ENCODE measurements at regions not wholly inside any gene's neighbourhood (a gene's known extent, or its start where the extent isn't known, plus 50 kb on each side); places are given as distances from the start of the nearest gene placed in this dataset.
"Not testable (repeated sequence)": the region's sequence is repeated elsewhere in the genome, so short reads cannot be mapped to it uniquely, and the experiment has no call there.

GRCh38 chr21:21858502-21859334 lies 860.5 kb downstream of the NCAM2 start:
- DNase-seq, result no peak
- Histone ChIP-seq H3K27me3 (replicated peaks) (no peaks in the 10 kb centered on the region), H3K4me3 (ENCODE audit: low read depth, low read length) (no peak overlapping the region), H3K27ac (no peak overlapping the region), H3K36me3 (replicated peaks) (no peaks in the 10 kb centered on the region)
- TF ChIP-seq, protein P1, sequence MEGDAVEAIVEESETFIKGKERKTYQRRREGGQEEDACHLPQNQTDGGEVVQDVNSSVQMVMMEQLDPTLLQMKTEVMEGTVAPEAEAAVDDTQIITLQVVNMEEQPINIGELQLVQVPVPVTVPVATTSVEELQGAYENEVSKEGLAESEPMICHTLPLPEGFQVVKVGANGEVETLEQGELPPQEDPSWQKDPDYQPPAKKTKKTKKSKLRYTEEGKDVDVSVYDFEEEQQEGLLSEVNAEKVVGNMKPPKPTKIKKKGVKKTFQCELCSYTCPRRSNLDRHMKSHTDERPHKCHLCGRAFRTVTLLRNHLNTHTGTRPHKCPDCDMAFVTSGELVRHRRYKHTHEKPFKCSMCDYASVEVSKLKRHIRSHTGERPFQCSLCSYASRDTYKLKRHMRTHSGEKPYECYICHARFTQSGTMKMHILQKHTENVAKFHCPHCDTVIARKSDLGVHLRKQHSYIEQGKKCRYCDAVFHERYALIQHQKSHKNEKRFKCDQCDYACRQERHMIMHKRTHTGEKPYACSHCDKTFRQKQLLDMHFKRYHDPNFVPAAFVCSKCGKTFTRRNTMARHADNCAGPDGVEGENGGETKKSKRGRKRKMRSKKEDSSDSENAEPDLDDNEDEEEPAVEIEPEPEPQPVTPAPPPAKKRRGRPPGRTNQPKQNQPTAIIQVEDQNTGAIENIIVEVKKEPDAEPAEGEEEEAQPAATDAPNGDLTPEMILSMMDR (IDR thresholded peaks at IDR 0.05; ENCODE audit: low read depth, low read length, missing control alignments), result no peak
- in situ Hi-C loops (cut with HindIII; ENCODE audit: low pct_ligation_motif_present, low sequenced_read_pairs), result no loop called here

DNA sequence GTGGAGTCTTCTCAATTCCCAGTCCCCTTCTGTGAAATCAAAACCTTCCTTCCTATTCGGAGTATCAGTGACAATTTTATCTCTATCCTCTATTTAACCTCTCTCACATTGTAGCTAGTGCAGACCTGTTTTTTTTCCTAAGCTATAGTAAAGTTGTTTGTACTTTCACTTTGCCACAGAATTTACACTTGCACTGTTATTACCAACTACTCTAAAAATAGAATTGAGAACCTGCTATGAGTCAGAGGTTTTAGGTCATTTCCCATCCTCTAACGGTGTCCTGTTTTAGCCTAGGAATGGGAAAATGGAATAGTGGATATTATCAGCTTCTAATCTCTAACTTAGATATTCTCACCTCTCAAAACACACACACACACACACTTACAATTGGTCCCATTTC lies 862.7 kb downstream of the NCAM2 start:
- Histone ChIP-seq H3K36me3 (replicated peaks) (no peaks in the 10 kb centered on the region), H3K27ac (no peak overlapping the region), H3K4me3 (ENCODE audit: low read depth, low read length) (no peak overlapping the region), H3K27me3 (replicated peaks) (no peaks in the 10 kb centered on the region)
- no peak for DNase-seq
- TF ChIP-seq, protein P1 (IDR thresholded peaks at IDR 0.05; ENCODE audit: low read depth, low read length, missing control alignments), result no peak
- in situ Hi-C loops (cut with HindIII; ENCODE audit: low pct_ligation_motif_present, low sequenced_read_pairs), result no loop called here

DNA sequence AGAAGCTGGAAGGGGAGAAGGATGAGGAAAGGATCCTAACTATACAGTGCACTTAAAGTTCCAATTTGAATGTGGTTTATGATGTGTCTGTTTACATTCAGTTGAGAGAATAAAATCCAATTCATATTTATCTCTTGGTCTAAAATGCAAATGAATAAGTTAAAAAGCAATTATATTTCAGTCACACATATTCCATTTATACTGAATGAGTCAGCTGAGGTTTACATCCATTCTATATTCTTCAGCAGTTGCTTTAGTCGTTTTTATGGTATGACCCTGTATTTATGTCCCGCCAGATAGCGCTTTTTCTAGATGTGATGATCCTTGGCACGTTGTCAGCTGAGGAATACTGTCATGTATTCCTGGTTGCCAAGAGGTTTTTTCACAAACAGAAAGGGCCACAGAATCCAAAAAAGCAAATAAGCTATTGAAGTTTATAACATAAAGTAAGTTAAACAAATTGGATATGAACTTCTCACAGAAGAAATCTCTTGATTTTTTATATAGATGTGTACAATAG lies 866.2 kb downstream of the NCAM2 start:
- Histone ChIP-seq H3K4me3 (ENCODE audit: low read depth, low read length) (no peak overlapping the region), H3K27me3 (replicated peaks) (no peaks in the 10 kb centered on the region), H3K36me3 (replicated peaks) (no peaks in the 10 kb centered on the region), H3K27ac (no peak overlapping the region)
- in situ Hi-C loops (cut with HindIII; ENCODE audit: low pct_ligation_motif_present, low sequenced_read_pairs), result no loop called here
- TF ChIP-seq, protein P1 (IDR thresholded peaks at IDR 0.05; ENCODE audit: low read depth, low read length, missing control alignments), result no peak
- no peak for DNase-seq

DNA sequence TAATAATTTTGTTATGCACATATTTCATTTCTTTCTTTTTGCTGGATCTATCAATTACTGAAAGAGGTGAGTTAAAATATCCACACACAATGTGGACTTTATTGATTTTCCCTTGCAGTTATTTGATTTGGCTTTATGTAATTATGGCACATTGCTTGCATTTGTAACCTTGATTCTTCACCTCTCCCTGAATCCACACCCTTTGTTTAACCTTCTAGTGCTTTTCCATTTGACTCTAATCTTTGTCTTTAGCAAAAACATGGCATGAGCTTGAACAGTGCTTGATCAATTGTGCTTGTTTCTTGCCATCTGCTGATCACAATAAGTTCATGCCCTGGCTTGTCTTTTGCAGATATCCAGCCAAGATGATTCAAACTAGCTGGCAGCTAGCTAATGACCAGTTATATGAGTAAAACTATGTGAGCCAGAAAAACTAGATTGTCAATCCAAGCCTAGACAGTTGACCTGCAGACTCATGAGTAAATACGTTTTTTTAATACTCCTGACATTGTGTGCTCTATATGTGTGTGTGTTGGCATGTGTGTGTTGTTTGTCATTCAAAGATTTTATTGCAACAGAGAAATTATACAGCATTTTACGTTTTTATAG lies 899.2 kb downstream of the NCAM2 start:
- TF ChIP-seq, protein P1 (IDR thresholded peaks at IDR 0.05; ENCODE audit: low read depth, low read length, missing control alignments), result no peak
- DNase-seq, result no peak

GRCh38 chr21:21898801-21899200 lies 900.6 kb downstream of the NCAM2 start:
- in situ Hi-C loops (cut with HindIII; ENCODE audit: low pct_ligation_motif_present, low sequenced_read_pairs), result no loop called here
- no peak for DNase-seq
- TF ChIP-seq, protein P1 (IDR thresholded peaks at IDR 0.05; ENCODE audit: low read depth, low read length, missing control alignments), result no peak

More for the DNA sequence above, 899.2 kb downstream of the NCAM2 start:
- Histone ChIP-seq H3K27me3 (replicated peaks) (no peaks in the 10 kb centered on the region), H3K36me3 (replicated peaks) (no peaks in the 10 kb centered on the region), H3K4me3 (ENCODE audit: low read depth, low read length) (no peak overlapping the region), H3K27ac (no peak overlapping the region)
- in situ Hi-C loops (cut with HindIII; ENCODE audit: low pct_ligation_motif_present, low sequenced_read_pairs), result no loop called here

DNA sequence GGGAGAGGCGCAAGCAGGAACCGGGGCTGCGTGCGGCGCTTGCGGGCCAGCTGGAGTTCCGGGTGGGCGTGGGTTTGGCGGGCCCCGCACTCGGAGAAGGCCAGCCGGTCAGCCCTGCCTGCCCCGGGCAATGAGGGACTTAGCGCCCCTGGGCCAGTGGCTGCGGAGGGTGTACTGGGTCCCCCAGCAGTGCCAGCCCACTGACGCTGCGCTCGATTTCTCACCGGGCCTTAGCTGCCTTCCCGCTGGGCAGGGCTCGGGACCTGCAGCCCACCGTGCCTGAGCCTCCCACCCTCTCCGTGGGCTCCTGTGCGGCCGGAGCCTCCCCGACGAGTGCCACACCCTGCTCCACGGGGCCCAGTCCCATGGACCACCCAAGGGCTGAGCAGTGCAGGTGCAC lies 904.2 kb downstream of the NCAM2 start:
- H3K27me3 ChIP-seq (replicated peaks); in situ Hi-C loops (cut with HindIII; ENCODE audit: low pct_ligation_motif_present, low sequenced_read_pairs); H3K4me3 ChIP-seq (ENCODE audit: low read depth, low read length); H3K36me3 ChIP-seq (replicated peaks); H3K27ac ChIP-seq; DNase-seq: not testable (repeated sequence)

More at GRCh38 chr21:21898801-21899200, 900.6 kb downstream of the NCAM2 start:
- Histone ChIP-seq H3K27me3 (replicated peaks) (no peaks in the 10 kb centered on the region), H3K27ac (no peak overlapping the region), H3K36me3 (replicated peaks) (no peaks in the 10 kb centered on the region), H3K4me3 (ENCODE audit: low read depth, low read length) (no peak overlapping the region)
